H9 (cell line): ENCODE measurements at regions not wholly inside any gene's neighbourhood (a gene's known extent, or its start where the extent isn't known, plus 50 kb on each side); places are given as distances from the start of the nearest gene placed in this dataset.
"Not testable (repeated sequence)": the region's sequence is repeated elsewhere in the genome, so short reads cannot be mapped to it uniquely, and the experiment has no call there.

Experiments
- DNase-seq: peaks from one replicate; pipeline ENCODE4 v3.0.0-alpha.2; 2017
- H2AFZ ChIP-seq: one replicate; pipeline ENCODE4 v1.6.1; 2013; ENCODE audit warnings: mild to moderate bottlenecking, low read length, control low read depth, moderate library complexity
- H2AK5ac ChIP-seq: 2 replicates; pipeline ENCODE4 v1.6.1; 2013; ENCODE audit warnings: low read length, control low read depth, mixed read lengths; ENCODE audit not compliant: insufficient read length
- H2BK120ac ChIP-seq: one replicate; pipeline ENCODE4 v1.6.1; 2013; ENCODE audit warnings: low read depth, mild to moderate bottlenecking, low read length, control low read depth, inconsistent platforms; ENCODE audit not compliant: poor library complexity, severe bottlenecking
- H2BK12ac ChIP-seq: 2 replicates; pipeline ENCODE4 v1.6.1; 2013; ENCODE audit warnings: low read length, control low read depth, mixed read lengths, low read depth; ENCODE audit not compliant: insufficient read length
- H2BK15ac ChIP-seq: 2 replicates; pipeline ENCODE4 v1.6.1; 2013; ENCODE audit warnings: low read depth, low read length, control low read depth
- H2BK20ac ChIP-seq: one replicate; pipeline ENCODE4 v1.6.1; 2013; ENCODE audit warnings: low read depth, mild to moderate bottlenecking, low read length, control low read depth, inconsistent platforms; ENCODE audit not compliant: poor library complexity, severe bottlenecking
- H2BK5ac ChIP-seq: 2 replicates; pipeline ENCODE4 v1.6.1; 2013; ENCODE audit warnings: low read length, control low read depth, mixed read lengths; ENCODE audit not compliant: insufficient read length
- H3K14ac ChIP-seq: 2 replicates; pipeline ENCODE4 v1.6.1; 2013; ENCODE audit warnings: low read length, control low read depth; ENCODE audit not compliant: insufficient read depth
- H3K18ac ChIP-seq: 2 replicates; pipeline ENCODE4 v1.6.1; 2013; ENCODE audit warnings: low read depth, mild to moderate bottlenecking, mixed read lengths, low read length, control low read depth; ENCODE audit not compliant: insufficient read length
- H3K23ac ChIP-seq: 2 replicates; pipeline ENCODE4 v1.6.1; 2013; ENCODE audit warnings: low read length, control low read depth, mixed read lengths, low read depth; ENCODE audit not compliant: insufficient read length
- H3K23me2 ChIP-seq: 2 replicates; pipeline ENCODE4 v1.6.1; 2013; ENCODE audit warnings: low read depth, mild to moderate bottlenecking, mixed read lengths, low read length, control low read depth; ENCODE audit not compliant: insufficient read length, poor library complexity, severe bottlenecking
- H3K27ac ChIP-seq: 2 replicates; pipeline ENCODE4 v1.5.1; 2013; ENCODE audit warnings: low read length, control low read depth, mixed read lengths, low read depth; ENCODE audit not compliant: insufficient read length
- H3K27me3 ChIP-seq: 2 replicates; pipeline ENCODE4 v1.6.1; 2013; ENCODE audit warnings: low read length, control low read depth, inconsistent platforms; ENCODE audit not compliant: insufficient read depth
- H3K4ac ChIP-seq: 2 replicates; pipeline ENCODE4 v1.6.1; 2013; ENCODE audit warnings: low read depth, mild to moderate bottlenecking, control low read depth, inconsistent platforms, low read length, moderate library complexity
- H3K4me1 ChIP-seq: 2 replicates; pipeline ENCODE4 v1.6.1; 2013; ENCODE audit warnings: low read length, control low read depth, inconsistent platforms; ENCODE audit not compliant: insufficient read depth
- H3K4me2 ChIP-seq: 2 replicates; pipeline ENCODE4 v1.6.1; 2013; ENCODE audit warnings: low read length, control low read depth, mixed read lengths; ENCODE audit not compliant: insufficient read length, insufficient read depth
- H3K56ac ChIP-seq: 2 replicates; pipeline ENCODE4 v1.6.1; 2013; ENCODE audit warnings: low read depth, mild to moderate bottlenecking, mixed read lengths, low read length, control low read depth; ENCODE audit not compliant: insufficient read length
- H3K79me1 ChIP-seq: 2 replicates; pipeline ENCODE4 v1.6.1; 2013; ENCODE audit warnings: low read depth, mild to moderate bottlenecking, moderate library complexity, low read length, control low read depth, inconsistent platforms; ENCODE audit not compliant: insufficient read depth, poor library complexity, severe bottlenecking
- H3K79me2 ChIP-seq: 2 replicates; pipeline ENCODE4 v1.6.1; 2013; ENCODE audit warnings: low read length, control low read depth, inconsistent platforms; ENCODE audit not compliant: insufficient read depth
- H3K9ac ChIP-seq: 2 replicates; pipeline ENCODE4 v1.6.1; 2013; ENCODE audit warnings: low read length, control low read depth, mixed read lengths; ENCODE audit not compliant: insufficient read length; ENCODE audit errors: extremely low read depth
- H3K9me3 ChIP-seq: one replicate; pipeline ENCODE4 v1.6.1; 2013; ENCODE audit warnings: low read depth, low read length, inconsistent platforms; ENCODE audit not compliant: control insufficient read depth
- H3T11ph ChIP-seq: one replicate; pipeline ENCODE4 v1.6.1; 2013; ENCODE audit warnings: mild to moderate bottlenecking, low read length, control low read depth, inconsistent platforms
- H4K20me1 ChIP-seq: one replicate; pipeline ENCODE4 v1.6.1; 2013; ENCODE audit not compliant: control insufficient read depth, insufficient read length, insufficient read depth
- H4K5ac ChIP-seq: 2 replicates; pipeline ENCODE4 v1.6.1; 2013; ENCODE audit warnings: low read depth, mild to moderate bottlenecking, mixed read lengths, low read length, control low read depth; ENCODE audit not compliant: insufficient read length
- H4K8ac ChIP-seq: replicated peaks from 2 replicates; pipeline ENCODE4 v1.6.1; 2013; ENCODE audit warnings: low read length, control low read depth, mixed read lengths, low read depth; ENCODE audit not compliant: insufficient read length
- H4K91ac ChIP-seq: 2 replicates; pipeline ENCODE4 v1.6.1; 2013; ENCODE audit warnings: low read depth, mild to moderate bottlenecking, moderate library complexity, mixed read lengths, low read length, control low read depth; ENCODE audit not compliant: insufficient read length
- H3K27ac Mint-ChIP-seq, 3 experiments: 2 replicates in 2 of 3; 3 replicates in 1 of 3; pipeline ENCODE4 v1.8.0; 2020 to 2021; ENCODE audit warnings: mixed read lengths in 3 of 3, mild to moderate bottlenecking in 1 of 3, moderate library complexity in 1 of 3
- H3K27me3 Mint-ChIP-seq: 2 replicates; pipeline ENCODE4 v1.8.0; 2021; ENCODE audit warnings: low read depth, mild to moderate bottlenecking, moderate library complexity, mixed read lengths
- H3K36me3 Mint-ChIP-seq, 3 experiments: 2 replicates in 2 of 3; 3 replicates in 1 of 3; pipeline ENCODE4 v1.8.0; 2020 to 2021; ENCODE audit warnings: low read depth in 3 of 3, mixed read lengths in 3 of 3; ENCODE audit not compliant: insufficient read depth in 1 of 3
- H3K4me1 Mint-ChIP-seq, 2 experiments: 2 replicates each; pipeline ENCODE4 v1.8.0; 2020; ENCODE audit warnings: mixed read lengths in 2 of 2
- H3K4me3 Mint-ChIP-seq, 2 experiments: 2 replicates in 1 of 2; 3 replicates in 1 of 2; pipeline ENCODE4 v1.8.0; 2020 to 2021; ENCODE audit warnings: mild to moderate bottlenecking in 2 of 2, mixed read lengths in 2 of 2, moderate library complexity in 1 of 2
- H3K9me3 Mint-ChIP-seq, 2 experiments: 2 replicates in 1 of 2; 3 replicates in 1 of 2; pipeline ENCODE4 v1.8.0; 2020; ENCODE audit warnings: mild to moderate bottlenecking in 2 of 2, mixed read lengths in 2 of 2, moderate library complexity in 1 of 2
- CTCF ChIP-seq: fragments of 200-600 bp; sonication (generic); conservative IDR thresholded peaks from 3 replicates; pipeline ENCODE4 v1.8.0; 2021; ENCODE audit warnings: antibody characterized with exemption, mild to moderate bottlenecking
- WGBS: extraction: QIAGEN DNeasy Blood & Tissue Kit; methylation state at CpG from one replicate; pipeline ENCODE4 v1.1.7; 2013; ENCODE audit warnings: missing lambda C conversion rate, low lambda C conversion rate, mixed read lengths; ENCODE audit not compliant: insufficient read length; ENCODE audit errors: extremely low coverage; 5-methylcytosine and 5-hydroxymethylcytosine counted together

DNA sequence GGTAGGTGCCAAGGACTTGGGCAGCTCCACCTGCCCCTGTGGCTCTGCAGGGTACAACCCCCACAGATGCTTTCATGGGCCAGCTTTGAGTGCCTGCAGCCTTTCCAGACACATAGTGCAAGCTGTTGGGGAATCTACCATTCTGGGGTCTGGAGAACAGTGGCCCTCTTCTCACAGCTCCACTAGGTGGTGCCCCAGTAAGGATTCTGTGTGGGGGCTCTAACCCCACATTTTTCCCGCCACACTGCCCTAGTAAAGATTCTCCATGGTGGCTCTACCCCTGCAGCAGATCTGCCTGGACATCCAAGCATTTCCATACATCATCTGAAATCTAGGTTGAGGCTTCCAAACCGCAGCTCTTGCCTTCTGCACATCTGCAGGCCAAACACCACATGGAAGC lies 149.7 kb upstream of the FNDC3A start:
- no peak overlapping the region for H2BK12ac ChIP-seq

GRCh38 chr13:48826922-48827454 lies 148.7 kb upstream of the FNDC3A start:
- H3K27me3 ChIP-seq, H3K9ac ChIP-seq, H3K23me2 ChIP-seq, H4K91ac ChIP-seq, H2AK5ac ChIP-seq, H3K27ac Mint-ChIP-seq, H3K4me2 ChIP-seq, H3T11ph ChIP-seq, H3K14ac ChIP-seq, H3K79me2 ChIP-seq, H3K27me3 Mint-ChIP-seq, H2BK5ac ChIP-seq, H2BK120ac ChIP-seq, H2BK15ac ChIP-seq, H2BK20ac ChIP-seq, H4K5ac ChIP-seq, H3K4me1 ChIP-seq, DNase-seq, H3K18ac ChIP-seq, H2AFZ ChIP-seq, H3K27ac ChIP-seq, H3K56ac ChIP-seq, H3K23ac ChIP-seq, H4K20me1 ChIP-seq, H3K4ac ChIP-seq, H4K8ac ChIP-seq, H3K79me1 ChIP-seq, H2BK12ac ChIP-seq, H3K4me3 Mint-ChIP-seq: not testable (repeated sequence)
- no CpG with 5 or more reads among the region's 2 CpGs for WGBS
- Mint-ChIP-seq H3K36me3 (peaks cover 10 to 11% (median 10%) of the 10 kb centered on the region in 3 experiments), H3K4me1 (peaks cover 15 to 18% of the 10 kb centered on the region in 2 experiments), H3K9me3 (peaks cover 11 to 13% of the 10 kb centered on the region in 2 experiments)
- H3K9me3 ChIP-seq = peaks cover 13% of the 10 kb centered on the region

More for the DNA sequence above, 149.7 kb upstream of the FNDC3A start:
- Histone ChIP-seq H3K18ac (no peak overlapping the region), H2BK20ac (no peak overlapping the region), H3K79me1 (no peaks in the 10 kb centered on the region), H3K9ac (no peak overlapping the region), H3K9me3 (peaks cover 13% of the 10 kb centered on the region), H2BK15ac (no peak overlapping the region), H3K4me2 (no peak overlapping the region), H3K27ac (no peak overlapping the region), H4K20me1 (no peaks in the 10 kb centered on the region), H4K91ac (no peak overlapping the region), H4K5ac (no peak overlapping the region), H2AFZ (no peak overlapping the region), H3K14ac (no peak overlapping the region), H3K27me3 (no peaks in the 10 kb centered on the region), H3K4me1 (peaks cover 5% of the 10 kb centered on the region; the same call in 1 of the 2 replicates), H3K79me2 (no peaks in the 10 kb centered on the region), H2BK120ac (no peak overlapping the region), H4K8ac (no peak overlapping the region), H3K4ac (no peak overlapping the region), H3K56ac (no peak overlapping the region), H2BK5ac (no peak overlapping the region), H3T11ph (no peak overlapping the region), H3K23ac (no peak overlapping the region), H3K23me2 (no peaks in the 10 kb centered on the region), H2AK5ac (no peak overlapping the region)
- WGBS = no CpG with 5 or more reads among the region's 2 CpGs
- Mint-ChIP-seq H3K4me1 (peaks cover 15 to 18% of the 10 kb centered on the region in 2 experiments), H3K27me3 (no peaks in the 10 kb centered on the region), H3K9me3 (peaks cover 11 to 13% of the 10 kb centered on the region in 2 experiments), H3K4me3 (no peak overlapping the region), H3K36me3 (peaks cover 9 to 11% (median 10%) of the 10 kb centered on the region in 3 experiments), H3K27ac (no peak overlapping the region)
- no peak for DNase-seq
- TF ChIP-seq CTCF = no peak; the same call in 1 of the 3 replicates
